ENCODE measurements at regions not wholly inside any gene's neighbourhood (a gene's known extent, or its start where the extent isn't known, plus 50 kb on each side); places are given as distances from the start of the nearest gene placed in this dataset.
"Not testable (repeated sequence)": the region's sequence is repeated elsewhere in the genome, so short reads cannot be mapped to it uniquely, and the experiment has no call there.

GRCh38 chr5:167049043-167049663 is 1242.3 kb upstream of the WWC1 start:
- DNase-seq: no peak

GRCh38 chr5:167049771-167050567 is 1241.5 kb upstream of the WWC1 start:
- no peak for DNase-seq

- DNase-seq: no peak
Observed at GRCh38 chr5:167050568-167051401, 1240.7 kb upstream of the WWC1 start.

- DNase-seq: peak; percentile 37
Observed at GRCh38 chr5:167051402-167051768, 1240.1 kb upstream of the WWC1 start.

- no peak for DNase-seq
Observed at GRCh38 chr5:167052791-167053190, 1238.7 kb upstream of the WWC1 start.

- peak; percentile 59 for DNase-seq
Observed at GRCh38 chr5:167057665-167058064, 1233.8 kb upstream of the WWC1 start.

GRCh38 chr5:167061695-167062094 is 1229.8 kb upstream of the WWC1 start:
- DNase-seq: no peak

GRCh38 chr5:167063116-167063515 is 1228.3 kb upstream of the WWC1 start:
- DNase-seq: no peak

- DNase-seq: no peak
Observed at GRCh38 chr5:167063788-167064187, 1227.7 kb upstream of the WWC1 start.

GRCh38 chr5:167064198-167064776 is 1227.2 kb upstream of the WWC1 start:
- DNase-seq: no peak

- DNase-seq: no peak
Observed at GRCh38 chr5:167065794-167066193, 1225.7 kb upstream of the WWC1 start.

GRCh38 chr5:167071981-167072610 is 1219.3 kb upstream of the WWC1 start:
- no peak for DNase-seq

GRCh38 chr5:167081561-167081960 is 1209.9 kb upstream of the WWC1 start:
- no peak for DNase-seq

- DNase-seq: no peak
Observed at GRCh38 chr5:167096816-167097215, 1194.6 kb upstream of the WWC1 start.

GRCh38 chr5:167104351-167104750 is 1187.1 kb upstream of the WWC1 start:
- no peak for DNase-seq

GRCh38 chr5:167105941-167106340 is 1185.5 kb upstream of the WWC1 start:
- DNase-seq: no peak

- DNase-seq: no peak
Observed at GRCh38 chr5:167107684-167108083, 1183.8 kb upstream of the WWC1 start.

GRCh38 chr5:167108266-167108665 is 1183.2 kb upstream of the WWC1 start:
- DNase-seq: not testable (repeated sequence)

GRCh38 chr5:167112556-167112955 is 1178.9 kb upstream of the WWC1 start:
- DNase-seq: no peak

- no peak for DNase-seq
Observed at GRCh38 chr5:167122267-167122666, 1169.2 kb upstream of the WWC1 start.

- no peak for DNase-seq
Observed at GRCh38 chr5:167123126-167123525, 1168.3 kb upstream of the WWC1 start.

- DNase-seq: no peak
Observed at GRCh38 chr5:167128581-167128980, 1162.9 kb upstream of the WWC1 start.

Data from muscle of arm (tissue), 1 donor.